Skeletal muscle tissue (tissue), 3 donors: ENCODE measurements at regions not wholly inside any gene's neighbourhood (a gene's known extent, or its start where the extent isn't known, plus 50 kb on each side); places are given as distances from the start of the nearest gene placed in this dataset.

Experiments
- H3K27ac ChIP-seq: one replicate; pipeline ENCODE4 v1.7.0; 2013; ENCODE audit warnings: mild to moderate bottlenecking, low read depth, low read length, inconsistent platforms
- H3K27me3 ChIP-seq, 3 donors: one replicate each; pipeline ENCODE4 v1.7.0; 2013; ENCODE audit warnings: low read length in 3 of 3; ENCODE audit not compliant: control insufficient read depth in 3 of 3, insufficient read depth in 3 of 3
- H3K36me3 ChIP-seq, 3 donors: one replicate each; pipeline ENCODE4 v1.7.0; 2013; ENCODE audit warnings: low read length in 3 of 3; ENCODE audit not compliant: control insufficient read depth in 3 of 3, insufficient read depth in 3 of 3
- H3K4me1 ChIP-seq, 3 donors: one replicate each; pipeline ENCODE4 v1.7.0; 2013; ENCODE audit warnings: low read length in 3 of 3, mild to moderate bottlenecking in 3 of 3; ENCODE audit not compliant: control insufficient read depth in 3 of 3, insufficient read depth in 3 of 3
- H3K4me3 ChIP-seq, 3 donors: one replicate each; pipeline ENCODE4 v1.7.0; 2013; ENCODE audit warnings: low read length in 3 of 3
- H3K9ac ChIP-seq, 3 donors: one replicate each; pipeline ENCODE4 v1.7.0; 2013; ENCODE audit warnings: low read length in 3 of 3, mild to moderate bottlenecking in 3 of 3, moderate library complexity in 2 of 3, low read depth in 1 of 3
- H3K9me3 ChIP-seq, 3 donors: one replicate each; pipeline ENCODE4 v1.7.0; 2013; ENCODE audit warnings: low read length in 3 of 3; ENCODE audit not compliant: control insufficient read depth in 3 of 3
- donor health status: Osteomylitis.

- Histone ChIP-seq H3K9ac (no peak overlapping the region), H3K4me1 (no peaks in the 10 kb centered on the region), H3K4me3 (no peak overlapping the region), H3K9me3 (no peaks in the 10 kb centered on the region), H3K27ac (no peak overlapping the region), H3K27me3 (no peaks in the 10 kb centered on the region), H3K36me3 (no peaks in the 10 kb centered on the region)
Measured at GRCh38 chr4:63607169-63607872, 801.9 kb downstream of the TECRL start.

GRCh38 chr4:63589796-63590195 lies 819.5 kb downstream of the TECRL start:
- Histone ChIP-seq H3K36me3 (no peaks in the 10 kb centered on the region), H3K27ac (no peak overlapping the region), H3K4me3 (no peak overlapping the region), H3K9ac (no peak overlapping the region), H3K27me3 (no peaks in the 10 kb centered on the region), H3K9me3 (no peaks in the 10 kb centered on the region), H3K4me1 (no peaks in the 10 kb centered on the region)

GRCh38 chr4:63583561-63583960 lies 825.7 kb downstream of the TECRL start:
- Histone ChIP-seq H3K9ac (no peak overlapping the region), H3K36me3 (no peaks in the 10 kb centered on the region), H3K9me3 (no peaks in the 10 kb centered on the region), H3K27me3 (no peaks in the 10 kb centered on the region), H3K4me3 (no peak overlapping the region), H3K27ac (no peak overlapping the region), H3K4me1 (no peaks in the 10 kb centered on the region)

GRCh38 chr4:63583007-63583406 lies 826.2 kb downstream of the TECRL start:
- Histone ChIP-seq H3K36me3 (no peaks in the 10 kb centered on the region), H3K9ac (no peak overlapping the region), H3K27ac (no peak overlapping the region), H3K4me1 (no peaks in the 10 kb centered on the region), H3K9me3 (no peaks in the 10 kb centered on the region), H3K27me3 (no peaks in the 10 kb centered on the region), H3K4me3 (no peak overlapping the region)

- H3K27ac ChIP-seq = no peak overlapping the region
Measured at GRCh38 chr4:63580796-63581475, 828.3 kb downstream of the TECRL start.

GRCh38 chr4:63578383-63578782 lies 830.9 kb downstream of the TECRL start:
- Histone ChIP-seq H3K4me3 (no peak overlapping the region), H3K36me3 (no peaks in the 10 kb centered on the region), H3K9me3 (no peaks in the 10 kb centered on the region), H3K9ac (no peak overlapping the region), H3K27ac (no peak overlapping the region), H3K27me3 (no peaks in the 10 kb centered on the region), H3K4me1 (no peaks in the 10 kb centered on the region)

More at GRCh38 chr4:63580796-63581475, 828.3 kb downstream of the TECRL start:
- Histone ChIP-seq H3K9me3 (no peaks in the 10 kb centered on the region), H3K27me3 (no peaks in the 10 kb centered on the region), H3K4me3 (no peak overlapping the region), H3K36me3 (no peaks in the 10 kb centered on the region), H3K9ac (no peak overlapping the region), H3K4me1 (no peaks in the 10 kb centered on the region)

- Histone ChIP-seq H3K36me3 (no peaks in the 10 kb centered on the region), H3K4me3 (no peak overlapping the region), H3K4me1 (no peaks in the 10 kb centered on the region), H3K9me3 (no peaks in the 10 kb centered on the region), H3K27ac (no peak overlapping the region), H3K9ac (no peak overlapping the region), H3K27me3 (no peaks in the 10 kb centered on the region)
Measured at GRCh38 chr4:63566658-63567057, 842.6 kb downstream of the TECRL start.

GRCh38 chr4:63563288-63564014 lies 845.8 kb downstream of the TECRL start:
- H3K9ac ChIP-seq = no peak overlapping the region
- no peaks in the 10 kb centered on the region for H3K9me3 ChIP-seq
- H3K4me1 ChIP-seq = no peaks in the 10 kb centered on the region
- no peak overlapping the region for H3K27ac ChIP-seq
- no peaks in the 10 kb centered on the region for H3K27me3 ChIP-seq
- no peak overlapping the region for H3K4me3 ChIP-seq
- no peaks in the 10 kb centered on the region for H3K36me3 ChIP-seq

- Histone ChIP-seq H3K4me3 (no peak overlapping the region), H3K27me3 (no peaks in the 10 kb centered on the region), H3K9ac (no peak overlapping the region), H3K9me3 (no peaks in the 10 kb centered on the region), H3K4me1 (no peaks in the 10 kb centered on the region), H3K36me3 (no peaks in the 10 kb centered on the region), H3K27ac (no peak overlapping the region)
Measured at GRCh38 chr4:63558709-63559108, 850.5 kb downstream of the TECRL start.

GRCh38 chr4:63556332-63556731 lies 852.9 kb downstream of the TECRL start:
- Histone ChIP-seq H3K36me3 (no peaks in the 10 kb centered on the region), H3K27me3 (no peaks in the 10 kb centered on the region), H3K27ac (no peak overlapping the region), H3K4me1 (no peaks in the 10 kb centered on the region), H3K9ac (no peak overlapping the region), H3K4me3 (no peak overlapping the region), H3K9me3 (no peaks in the 10 kb centered on the region)
